HepG2 (cell line): ENCODE measurements at regions not wholly inside any gene's neighbourhood (a gene's known extent, or its start where the extent isn't known, plus 50 kb on each side); places are given as distances from the start of the nearest gene placed in this dataset.

Source experiments
- ATAC-seq: fragments of 200-7000 bp; cut with Tn5 transposase; 3 replicates; pipeline ENCODE4 v1.9.1; 2020; ENCODE audit warnings: mild to moderate bottlenecking, moderate library complexity
- BruUV-seq: library from RNA; stranded (reverse); fragments of 400-500 nt; replicated peaks from 2 replicates; lab custom pipeline; 2021; lab: Mats Ljungman, UMichigan
- CTCF ChIA-PET: fragments of 300-600 bp; formaldehyde crosslinking; extraction: SDS; loops from one replicate; lab custom pipeline; 2021; ENCODE audit warnings: low total read pairs, inconsistent platforms, low intra/inter-chr PET ratio; lab: Yijun Ruan, JAX
- POLR2A ChIA-PET: fragments of 350-600 bp; sonication (Branson Sonifier 250); formaldehyde crosslinking; loops from one replicate; lab custom pipeline; 2020; ENCODE audit warnings: antibody characterized with exemption, inconsistent platforms; lab: Yijun Ruan, JAX
- DNase-seq: peaks from one replicate; pipeline ENCODE4 v3.0.0-alpha.2; 2015; ENCODE audit warnings: low spot score
- FAIRE-seq: peaks from 3 replicates; lab custom pipeline; 2011; peaks lifted over from hg19 to GRCh38; lab: Jason Lieb, UNC
- H2AFZ ChIP-seq: one replicate; pipeline ENCODE4 v1.6.1; 2011; ENCODE audit warnings: low read length, inconsistent platforms
- H3K27ac ChIP-seq: fragments of 300-600 bp; 3 replicates; pipeline ENCODE4 v1.8.0; 2011; ENCODE audit warnings: mixed run types, mild to moderate bottlenecking, mixed read lengths, low read length, inconsistent platforms; ENCODE audit not compliant: insufficient read depth; ENCODE audit errors: extremely low read length
- H3K27me3 ChIP-seq, 2 experiments: fragments of 200-600 bp in 1 of 2; 2 replicates in 1 of 2; 3 replicates in 1 of 2; pipeline versions ENCODE4 v1.6.0 to v1.8.0; 2011; ENCODE audit warnings: low read length in 2 of 2, mild to moderate bottlenecking in 2 of 2, moderate library complexity in 2 of 2, inconsistent platforms in 1 of 2; ENCODE audit not compliant: insufficient read depth in 2 of 2, control insufficient read depth in 1 of 2
- H3K36me3 ChIP-seq, 2 experiments: fragments of 200-600 bp in 1 of 2; replicated peaks in 1 of 2; 2 replicates in 1 of 2; 3 replicates in 1 of 2; pipeline versions ENCODE4 v1.5.1 to v1.8.0; 2011; ENCODE audit warnings: low read length in 2 of 2, inconsistent platforms in 1 of 2; ENCODE audit not compliant: insufficient read depth in 2 of 2, control insufficient read depth in 1 of 2
- H3K4me1 ChIP-seq: 2 replicates; pipeline ENCODE4 v1.5.1; 2012; ENCODE audit warnings: low read length, inconsistent platforms; ENCODE audit not compliant: insufficient read depth
- H3K4me2 ChIP-seq: 2 replicates; pipeline ENCODE4 v1.6.0; 2011; ENCODE audit warnings: low read depth, low read length, inconsistent platforms
- H3K4me3 ChIP-seq, 3 experiments: fragments of 200-600 bp in 1 of 3; sonication (generic), shearing (Covaris generic) in 1 of 3; replicated peaks in 1 of 3; 2 replicates each; pipeline ENCODE4 v1.5.1; 2011 to 2016; ENCODE audit warnings: low read length in 3 of 3, inconsistent platforms in 2 of 3, low read depth in 2 of 3, mild to moderate bottlenecking in 2 of 3, control low read depth in 1 of 3, mixed read lengths in 1 of 3; ENCODE audit not compliant: insufficient read depth in 1 of 3
- H3K79me2 ChIP-seq: one replicate; pipeline ENCODE4 v1.6.1; 2011; ENCODE audit warnings: low read length, inconsistent platforms; ENCODE audit not compliant: insufficient read depth
- H3K9ac ChIP-seq: 2 replicates; pipeline ENCODE4 v1.6.0; 2011; ENCODE audit warnings: mild to moderate bottlenecking, low read depth, low read length, inconsistent platforms; ENCODE audit not compliant: insufficient read depth
- H3K9me3 ChIP-seq: 2 replicates; pipeline ENCODE4 v1.5.1; 2012; ENCODE audit warnings: mild to moderate bottlenecking, low read length
- H4K20me1 ChIP-seq: 2 replicates; pipeline ENCODE4 v1.6.0; 2011; ENCODE audit warnings: inconsistent platforms, mild to moderate bottlenecking, low read length, moderate library complexity; ENCODE audit not compliant: insufficient read depth
- FOXA1 ChIP-seq, 2 experiments: fragments of 450-650 bp in 1 of 2; sonication (generic) in 1 of 2; formaldehyde crosslinking in 1 of 2; IDR thresholded peaks; 2 replicates each; pipeline versions ENCODE4 v1.4.0 to v1.6.1; 2016 to 2020; ENCODE audit warnings: missing genetic modification reagents in 1 of 2
- MEF2D ChIP-seq: sonication (generic); formaldehyde crosslinking; IDR thresholded peaks from 2 replicates; pipeline ENCODE4 v1.5.1; 2020; ENCODE audit warnings: mild to moderate bottlenecking, missing genetic modification reagents
- THYN1 ChIP-seq: sonication (generic); formaldehyde crosslinking; IDR thresholded peaks from 2 replicates; pipeline ENCODE4 v1.8.1; 2023; ENCODE audit warnings: low read depth, mild to moderate bottlenecking, moderate library complexity, missing genetic modification reagents, borderline replicate concordance
- TP53 ChIP-seq: sonication (generic); formaldehyde crosslinking; conservative IDR thresholded peaks from 2 replicates; pipeline ENCODE4 v1.4.0; 2020; ENCODE audit warnings: missing genetic modification reagents
- ZNF484 ChIP-seq: sonication (generic); formaldehyde crosslinking; IDR thresholded peaks from 2 replicates; pipeline ENCODE4 v1.5.1; 2020; ENCODE audit warnings: mild to moderate bottlenecking, low read depth, missing genetic modification reagents, borderline replicate concordance
- ZNF563 ChIP-seq: sonication (generic); formaldehyde crosslinking; IDR thresholded peaks from 2 replicates; pipeline ENCODE4 v1.8.0; 2022; ENCODE audit warnings: mild to moderate bottlenecking, moderate library complexity, missing genetic modification reagents
- WGBS: methylation state at CpG from one replicate; pipeline ENCODE4 v1.1.6; 2017; ENCODE audit warnings: low lambda C conversion rate; 5-methylcytosine and 5-hydroxymethylcytosine counted together
- in situ Hi-C: cut with HindIII; loops from 2 replicates; pipeline ENCODE4 v1.10.0; 2017; ENCODE audit warnings: low pct_unique_long_range_greater_than_20kb; ENCODE audit not compliant: extremely low pct_ligation_motif_present
- intact Hi-C: fragments of 100-400 bp; cut with micrococcal nuclease; formaldehyde crosslinking; loops from one replicate; pipeline ENCODE4 v1.10.0; 2022; ENCODE audit not compliant: unreplicated experiment
- TF ChIP-seq, protein P1 (sequence below): sonication (generic); formaldehyde crosslinking; IDR thresholded peaks from 2 replicates; pipeline ENCODE4 v1.5.1; 2020; ENCODE audit warnings: mild to moderate bottlenecking, missing genetic modification reagents, moderate library complexity
- TF ChIP-seq, protein P2 (sequence below): sonication (generic); formaldehyde crosslinking; IDR thresholded peaks from 2 replicates; pipeline ENCODE4 v1.4.0; 2020; ENCODE audit warnings: missing genetic modification reagents

DNA sequence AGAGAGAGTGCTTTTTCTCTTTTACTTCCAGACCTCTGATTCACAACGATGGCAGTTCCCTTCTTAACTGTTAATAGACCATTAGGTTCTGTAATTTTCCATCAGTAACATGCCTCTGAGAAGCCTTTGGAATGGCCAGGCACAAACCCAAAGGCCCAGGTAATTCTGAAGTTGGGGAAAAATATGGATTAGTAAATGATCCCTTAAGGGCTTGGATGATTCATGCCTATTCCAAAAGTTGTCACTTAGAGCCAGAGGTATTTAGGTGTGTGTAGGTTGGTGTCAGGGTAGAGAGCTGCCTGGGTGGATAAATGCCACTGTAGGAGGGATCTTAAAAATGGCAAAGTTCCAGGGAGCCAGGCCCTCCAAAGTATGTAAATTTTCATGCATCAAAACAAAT lies 228.8 kb downstream of the PLK2 start:
- Histone ChIP-seq H3K9ac (no peak overlapping the region), H3K4me1 (no peaks in the 10 kb centered on the region), H3K36me3 (no peaks in the 10 kb centered on the region), H4K20me1 (no peaks in the 10 kb centered on the region), H3K4me2 (no peak overlapping the region), H3K9me3 (no peaks in the 10 kb centered on the region), H3K27ac (no peak overlapping the region), H2AFZ (no peak overlapping the region), H3K27me3 (no peaks in the 10 kb centered on the region), H3K79me2 (no peaks in the 10 kb centered on the region), H3K4me3 (no peak overlapping the region)
- ATAC-seq, result no peak
- BruUV-seq, result no TSS peak
- intact Hi-C loops (no loop called here), in situ Hi-C loops (no loop called here)
- DNase-seq, result no peak
- ChIA-PET CTCF (no interaction called here), POLR2A (no interaction called here)
- WGBS, result 4% methylated on average over 1 of the region's 1 CpG
- FAIRE-seq, result no peak
- TF ChIP-seq ZNF484 (CRISPR knock-in tag), result no peak
- TF ChIP-seq FOXA1 (IDR thresholded peaks at IDR 0.05), result no peak
- TF ChIP-seq FOXA1 (CRISPR knock-in tag; IDR thresholded peaks at IDR 0.05), result no peak
- TF ChIP-seq ZNF563, result no peak
- TF ChIP-seq, protein P1, sequence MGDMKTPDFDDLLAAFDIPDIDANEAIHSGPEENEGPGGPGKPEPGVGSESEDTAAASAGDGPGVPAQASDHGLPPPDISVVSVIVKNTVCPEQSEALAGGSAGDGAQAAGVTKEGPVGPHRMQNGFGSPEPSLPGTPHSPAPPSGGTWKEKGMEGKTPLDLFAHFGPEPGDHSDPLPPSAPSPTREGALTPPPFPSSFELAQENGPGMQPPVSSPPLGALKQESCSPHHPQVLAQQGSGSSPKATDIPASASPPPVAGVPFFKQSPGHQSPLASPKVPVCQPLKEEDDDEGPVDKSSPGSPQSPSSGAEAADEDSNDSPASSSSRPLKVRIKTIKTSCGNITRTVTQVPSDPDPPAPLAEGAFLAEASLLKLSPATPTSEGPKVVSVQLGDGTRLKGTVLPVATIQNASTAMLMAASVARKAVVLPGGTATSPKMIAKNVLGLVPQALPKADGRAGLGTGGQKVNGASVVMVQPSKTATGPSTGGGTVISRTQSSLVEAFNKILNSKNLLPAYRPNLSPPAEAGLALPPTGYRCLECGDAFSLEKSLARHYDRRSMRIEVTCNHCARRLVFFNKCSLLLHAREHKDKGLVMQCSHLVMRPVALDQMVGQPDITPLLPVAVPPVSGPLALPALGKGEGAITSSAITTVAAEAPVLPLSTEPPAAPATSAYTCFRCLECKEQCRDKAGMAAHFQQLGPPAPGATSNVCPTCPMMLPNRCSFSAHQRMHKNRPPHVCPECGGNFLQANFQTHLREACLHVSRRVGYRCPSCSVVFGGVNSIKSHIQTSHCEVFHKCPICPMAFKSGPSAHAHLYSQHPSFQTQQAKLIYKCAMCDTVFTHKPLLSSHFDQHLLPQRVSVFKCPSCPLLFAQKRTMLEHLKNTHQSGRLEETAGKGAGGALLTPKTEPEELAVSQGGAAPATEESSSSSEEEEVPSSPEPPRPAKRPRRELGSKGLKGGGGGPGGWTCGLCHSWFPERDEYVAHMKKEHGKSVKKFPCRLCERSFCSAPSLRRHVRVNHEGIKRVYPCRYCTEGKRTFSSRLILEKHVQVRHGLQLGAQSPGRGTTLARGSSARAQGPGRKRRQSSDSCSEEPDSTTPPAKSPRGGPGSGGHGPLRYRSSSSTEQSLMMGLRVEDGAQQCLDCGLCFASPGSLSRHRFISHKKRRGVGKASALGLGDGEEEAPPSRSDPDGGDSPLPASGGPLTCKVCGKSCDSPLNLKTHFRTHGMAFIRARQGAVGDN (CRISPR knock-in tag), result no peak
- TF ChIP-seq MEF2D (CRISPR knock-in tag), result no peak
- TF ChIP-seq THYN1 (CRISPR knock-in tag), result no peak
- TF ChIP-seq, protein P2, sequence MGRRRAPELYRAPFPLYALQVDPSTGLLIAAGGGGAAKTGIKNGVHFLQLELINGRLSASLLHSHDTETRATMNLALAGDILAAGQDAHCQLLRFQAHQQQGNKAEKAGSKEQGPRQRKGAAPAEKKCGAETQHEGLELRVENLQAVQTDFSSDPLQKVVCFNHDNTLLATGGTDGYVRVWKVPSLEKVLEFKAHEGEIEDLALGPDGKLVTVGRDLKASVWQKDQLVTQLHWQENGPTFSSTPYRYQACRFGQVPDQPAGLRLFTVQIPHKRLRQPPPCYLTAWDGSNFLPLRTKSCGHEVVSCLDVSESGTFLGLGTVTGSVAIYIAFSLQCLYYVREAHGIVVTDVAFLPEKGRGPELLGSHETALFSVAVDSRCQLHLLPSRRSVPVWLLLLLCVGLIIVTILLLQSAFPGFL (CRISPR knock-in tag), result no peak
- no peak for TF ChIP-seq TP53
